ENCODE measurements at regions not wholly inside any gene's neighbourhood (a gene's known extent, or its start where the extent isn't known, plus 50 kb on each side); places are given as distances from the start of the nearest gene placed in this dataset.
"Not testable (repeated sequence)": the region's sequence is repeated elsewhere in the genome, so short reads cannot be mapped to it uniquely, and the experiment has no call there.

- Histone ChIP-seq H3K4me1 (peaks cover 0 to 9% (median 3%) of the 10 kb centered on the region in 4 donors), H3K27me3 (no peaks in the 10 kb centered on the region), H3K9me3 (peaks cover 0 to 12% (median 2%) of the 10 kb centered on the region in 4 donors), H3K36me3 (no peaks in the 10 kb centered on the region), H3K4me3 (no peak overlapping the region), H3K27ac (no peak overlapping the region)
- no peak for DNase-seq (ENCODE audit: low spot score in 2 of 2)
- no peak for TF ChIP-seq CTCF (IDR thresholded peaks at IDR 0.05)
- no peak for TF ChIP-seq EP300 (IDR thresholded peaks at IDR 0.05)
- no peak for TF ChIP-seq POLR2A (IDR thresholded peaks at IDR 0.05)
- 54 to 68% methylated on average over 1 of the region's 1 CpG for WGBS, 2 donors
Measured at GRCh38 chr13:46478651-46479050, 74.3 kb upstream of the LRCH1 start.

- 45 to 54% methylated on average over 2 of the region's 2 CpGs for WGBS, 2 donors
- no peak for DNase-seq (ENCODE audit: low spot score in 2 of 2)
- Histone ChIP-seq H3K36me3 (no peaks in the 10 kb centered on the region), H3K4me3 (no peak overlapping the region), H3K27me3 (no peaks in the 10 kb centered on the region), H3K4me1 (peaks cover 0 to 9% (median 3%) of the 10 kb centered on the region in 4 donors), H3K27ac (peak overlapping the region in 1 of 4 donors; percentile 53), H3K9me3 (no peaks in the 10 kb centered on the region)
- TF ChIP-seq CTCF (IDR thresholded peaks at IDR 0.05), result no peak
- TF ChIP-seq EP300 (IDR thresholded peaks at IDR 0.05), result no peak
- TF ChIP-seq POLR2A (IDR thresholded peaks at IDR 0.05), result no peak
Measured at GRCh38 chr13:46476174-46476573, 76.8 kb upstream of the LRCH1 start.

- Histone ChIP-seq H3K36me3 (no peaks in the 10 kb centered on the region), H3K9me3 (no peaks in the 10 kb centered on the region), H3K4me1 (peaks cover 0 to 9% (median 3%) of the 10 kb centered on the region in 4 donors), H3K4me3 (no peak overlapping the region), H3K27ac (peak overlapping the region in 1 of 4 donors; percentile 53), H3K27me3 (no peaks in the 10 kb centered on the region)
- no peak for TF ChIP-seq EP300 (IDR thresholded peaks at IDR 0.05)
- no peak for DNase-seq (ENCODE audit: low spot score in 2 of 2)
- WGBS, 2 donors, result 37 to 40% methylated on average over 6 of the region's 6 CpGs
Measured at GRCh38 chr13:46475541-46475991, 77.4 kb upstream of the LRCH1 start.

- TF ChIP-seq EP300 (IDR thresholded peaks at IDR 0.05) (no peak), POLR2A (IDR thresholded peaks at IDR 0.05) (no peak), CTCF (IDR thresholded peaks at IDR 0.05) (no peak)
- DNase-seq (ENCODE audit: low spot score in 2 of 2), result no peak
- no peak overlapping the region for H3K4me3 ChIP-seq
- 88 to 91% methylated on average over 3 of the region's 3 CpGs for WGBS, 2 donors
- H3K36me3 ChIP-seq, result no peaks in the 10 kb centered on the region
- H3K27me3 ChIP-seq, result no peaks in the 10 kb centered on the region
- H3K9me3 ChIP-seq, result no peaks in the 10 kb centered on the region
- H3K4me1 ChIP-seq, result peaks cover 0 to 14% (median 5%) of the 10 kb centered on the region in 4 donors
- H3K27ac ChIP-seq, result no peak overlapping the region
Measured at GRCh38 chr13:46473806-46474205, 79.2 kb upstream of the LRCH1 start.

- WGBS, 2 donors, result 84 to 86% methylated on average over 5 of the region's 5 CpGs
- peaks cover 0 to 26% (median 5%) of the 10 kb centered on the region in 4 donors for H3K4me1 ChIP-seq
- no peaks in the 10 kb centered on the region for H3K27me3 ChIP-seq
- TF ChIP-seq CTCF (IDR thresholded peaks at IDR 0.05) (no peak), EP300 (IDR thresholded peaks at IDR 0.05) (no peak), POLR2A (IDR thresholded peaks at IDR 0.05) (no peak)
- no peak overlapping the region for H3K4me3 ChIP-seq
- no peak for DNase-seq (ENCODE audit: low spot score in 2 of 2)
- H3K9me3 ChIP-seq, result no peaks in the 10 kb centered on the region
- H3K27ac ChIP-seq, result no peak overlapping the region
- H3K36me3 ChIP-seq, result no peaks in the 10 kb centered on the region
Measured at GRCh38 chr13:46472384-46472783, 80.6 kb upstream of the LRCH1 start.

- WGBS, 2 donors, result 95 to 96% methylated on average over 12 of the region's 12 CpGs
- not testable (repeated sequence) for H3K27ac ChIP-seq; DNase-seq (ENCODE audit: low spot score in 2 of 2); H3K4me3 ChIP-seq; H3K27me3 ChIP-seq; H3K36me3 ChIP-seq; H3K9me3 ChIP-seq
- H3K4me1 ChIP-seq, result peaks cover 0 to 21% (median 0%) of the 10 kb centered on the region in 4 donors
Measured at GRCh38 chr13:46469699-46470098, 82.6 kb upstream of the RUBCNL start.

Data from tibial nerve (tissue), 4 donors.